ENCODE measurements at regions not wholly inside any gene's neighbourhood (a gene's known extent, or its start where the extent isn't known, plus 50 kb on each side); places are given as distances from the start of the nearest gene placed in this dataset.

DNA sequence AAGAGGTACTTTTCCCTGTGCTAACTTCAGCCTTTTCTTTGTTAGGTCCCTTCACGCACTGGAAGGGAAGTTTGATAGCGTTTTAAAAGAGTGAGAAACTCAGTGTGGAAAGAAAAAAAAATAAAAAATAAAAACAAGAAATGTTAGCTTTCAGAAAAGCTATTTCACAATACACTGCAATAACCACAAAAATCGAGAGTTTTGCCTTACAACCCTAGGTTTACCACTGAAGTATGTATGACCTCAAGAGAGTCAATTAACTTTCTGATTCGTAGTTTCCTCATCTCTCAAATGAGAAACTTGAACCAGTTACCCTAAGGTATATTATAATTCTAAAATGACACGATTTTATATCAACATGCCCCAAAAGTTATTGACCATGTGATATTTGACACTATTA is 93.9 kb upstream of the JADE1 start:
- TF ChIP-seq, protein P1, sequence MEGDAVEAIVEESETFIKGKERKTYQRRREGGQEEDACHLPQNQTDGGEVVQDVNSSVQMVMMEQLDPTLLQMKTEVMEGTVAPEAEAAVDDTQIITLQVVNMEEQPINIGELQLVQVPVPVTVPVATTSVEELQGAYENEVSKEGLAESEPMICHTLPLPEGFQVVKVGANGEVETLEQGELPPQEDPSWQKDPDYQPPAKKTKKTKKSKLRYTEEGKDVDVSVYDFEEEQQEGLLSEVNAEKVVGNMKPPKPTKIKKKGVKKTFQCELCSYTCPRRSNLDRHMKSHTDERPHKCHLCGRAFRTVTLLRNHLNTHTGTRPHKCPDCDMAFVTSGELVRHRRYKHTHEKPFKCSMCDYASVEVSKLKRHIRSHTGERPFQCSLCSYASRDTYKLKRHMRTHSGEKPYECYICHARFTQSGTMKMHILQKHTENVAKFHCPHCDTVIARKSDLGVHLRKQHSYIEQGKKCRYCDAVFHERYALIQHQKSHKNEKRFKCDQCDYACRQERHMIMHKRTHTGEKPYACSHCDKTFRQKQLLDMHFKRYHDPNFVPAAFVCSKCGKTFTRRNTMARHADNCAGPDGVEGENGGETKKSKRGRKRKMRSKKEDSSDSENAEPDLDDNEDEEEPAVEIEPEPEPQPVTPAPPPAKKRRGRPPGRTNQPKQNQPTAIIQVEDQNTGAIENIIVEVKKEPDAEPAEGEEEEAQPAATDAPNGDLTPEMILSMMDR (IDR thresholded peaks at IDR 0.05): no peak
- intact Hi-C loops (cut with DNase I): no loop called here
- no peaks in the 10 kb centered on the region for H3K9me3 ChIP-seq
- H3K36me3 ChIP-seq (ENCODE audit: insufficient read depth in 1 of 2, low read depth in 1 of 2): no peaks in the 10 kb centered on the region
- no peaks in the 10 kb centered on the region for H3K4me1 ChIP-seq
- 80 to 85% (median 84%) methylated on average over 5 of the region's 5 CpGs for WGBS, 3 donors
- H3K4me3 ChIP-seq: no peak overlapping the region
- no peak overlapping the region for H3K27ac ChIP-seq
- H3K27me3 ChIP-seq (ENCODE audit: insufficient read depth in 3 of 3, low read length in 2 of 3): no peaks in the 10 kb centered on the region
- DNase-seq: no peak
- peak in 1 of 4 donors; percentile 48 for ATAC-seq

DNA sequence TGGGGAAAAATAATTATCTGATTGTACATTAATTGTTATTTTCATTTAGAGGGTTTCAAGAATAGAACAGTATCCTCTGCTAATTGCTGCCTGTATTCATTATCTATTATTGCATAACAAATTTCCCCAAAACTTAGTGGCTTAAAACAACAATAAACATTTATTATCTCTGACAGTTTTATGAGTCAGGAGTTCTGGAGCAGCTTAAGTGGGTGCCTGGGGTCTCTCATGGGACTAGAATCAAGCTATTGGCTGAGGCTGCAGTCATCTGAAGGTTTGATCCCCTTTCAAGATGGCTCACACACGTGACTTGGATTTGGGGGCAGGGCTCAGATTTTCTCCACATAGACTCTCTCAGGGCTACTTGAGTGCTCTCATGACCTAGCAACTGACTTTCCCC is 98.1 kb upstream of the JADE1 start:
- 64 to 72% (median 70%) methylated on average over 1 of the region's 1 CpG for WGBS, 3 donors
- intact Hi-C loops (cut with DNase I): no loop called here
- H3K36me3 ChIP-seq (ENCODE audit: insufficient read depth in 1 of 2, low read depth in 1 of 2): no peaks in the 10 kb centered on the region
- no peaks in the 10 kb centered on the region for H3K27me3 ChIP-seq (ENCODE audit: insufficient read depth in 3 of 3, low read length in 2 of 3)
- no peak overlapping the region for H3K4me3 ChIP-seq
- DNase-seq (no peak), ATAC-seq (no peak)
- H3K27ac ChIP-seq: no peak overlapping the region
- no peaks in the 10 kb centered on the region for H3K4me1 ChIP-seq
- H3K9me3 ChIP-seq: no peaks in the 10 kb centered on the region
- TF ChIP-seq, protein P1 (IDR thresholded peaks at IDR 0.05): no peak

DNA sequence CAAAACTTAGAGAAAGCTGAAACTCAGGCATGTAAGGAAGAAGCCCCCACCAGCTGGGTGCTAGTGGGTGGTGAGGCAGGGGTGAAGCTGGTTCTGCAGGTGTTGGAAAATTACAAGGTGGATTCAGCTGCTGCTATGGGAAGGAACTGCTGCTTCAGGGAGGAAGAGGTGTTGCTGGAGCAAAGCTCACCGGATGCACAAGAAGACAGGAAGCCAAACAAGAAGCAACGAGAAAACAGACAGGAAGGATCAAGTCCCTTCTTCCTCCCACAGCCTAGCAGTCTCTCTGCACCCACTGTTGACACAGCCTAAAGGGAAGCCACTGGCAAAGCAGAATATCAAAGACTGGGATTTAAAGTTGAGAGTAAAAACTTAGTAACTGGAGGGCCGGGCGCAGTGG is 100.2 kb upstream of the JADE1 start:
- no peak for ATAC-seq
- DNase-seq: no peak
- WGBS, 3 donors: 40 to 56% (median 55%) methylated on average over 4 of the region's 4 CpGs
- H3K4me1 ChIP-seq: no peaks in the 10 kb centered on the region
- H3K36me3 ChIP-seq (ENCODE audit: insufficient read depth in 1 of 2, low read depth in 1 of 2): no peaks in the 10 kb centered on the region
- no peaks in the 10 kb centered on the region for H3K27me3 ChIP-seq (ENCODE audit: insufficient read depth in 3 of 3, low read length in 2 of 3)
- intact Hi-C loops (cut with DNase I): no loop called here
- no peaks in the 10 kb centered on the region for H3K9me3 ChIP-seq
- TF ChIP-seq, protein P1 (IDR thresholded peaks at IDR 0.05): no peak
- H3K4me3 ChIP-seq: no peak overlapping the region
- H3K27ac ChIP-seq: no peak overlapping the region

DNA sequence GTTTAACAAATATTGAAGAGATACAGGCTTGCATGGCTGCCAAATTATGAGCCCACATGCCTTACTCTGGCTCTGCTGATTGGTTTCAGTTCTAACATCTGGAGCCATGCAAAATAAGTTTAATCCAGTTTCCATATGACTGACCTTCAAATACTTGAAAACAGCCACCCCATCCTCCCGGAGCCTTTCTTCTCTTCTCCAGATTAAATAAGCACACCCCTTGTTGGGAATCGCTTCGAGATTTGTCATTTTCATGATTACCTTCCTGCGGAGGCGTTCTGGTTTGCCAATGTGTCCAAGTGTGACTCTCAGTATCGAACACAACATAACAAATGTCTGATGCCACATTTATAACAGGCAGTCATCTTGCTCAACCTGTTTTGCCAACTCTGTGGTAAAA is 101.6 kb upstream of the JADE1 start:
- ATAC-seq (no peak), DNase-seq (no peak)
- Histone ChIP-seq H3K4me3 (no peak overlapping the region), H3K27ac (no peak overlapping the region), H3K4me1 (no peaks in the 10 kb centered on the region), H3K36me3 (ENCODE audit: insufficient read depth in 1 of 2, low read depth in 1 of 2) (no peaks in the 10 kb centered on the region), H3K27me3 (ENCODE audit: insufficient read depth in 3 of 3, low read length in 2 of 3) (no peaks in the 10 kb centered on the region), H3K9me3 (no peaks in the 10 kb centered on the region)
- TF ChIP-seq, protein P1 (IDR thresholded peaks at IDR 0.05): no peak
- intact Hi-C loops (cut with DNase I): no loop called here
- WGBS, 3 donors: 20 to 31% (median 25%) methylated on average over 6 of the region's 6 CpGs

DNA sequence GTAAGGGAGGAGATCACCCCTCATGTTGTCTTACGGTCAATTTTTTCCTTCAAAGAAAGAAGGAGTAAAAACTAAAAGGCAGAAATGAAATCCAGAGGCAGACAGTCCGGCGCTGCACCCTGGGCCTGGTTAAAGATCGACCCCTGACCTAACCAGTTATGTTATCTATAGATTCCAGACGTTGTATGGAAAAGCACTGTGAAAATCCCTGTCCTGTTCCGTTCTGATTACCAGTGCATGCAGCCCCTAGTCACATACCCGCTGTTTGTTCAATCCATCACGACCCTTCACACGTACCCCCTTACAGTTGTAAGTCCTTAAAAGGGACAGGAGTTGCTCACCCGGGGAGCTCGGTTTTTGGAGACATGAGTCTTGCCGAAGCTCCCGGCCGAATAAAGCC is 105.6 kb upstream of the JADE1 start:
- H3K27ac ChIP-seq: no peak overlapping the region
- H3K27me3 ChIP-seq (ENCODE audit: insufficient read depth in 3 of 3, low read length in 2 of 3): no peaks in the 10 kb centered on the region
- no peaks in the 10 kb centered on the region for H3K9me3 ChIP-seq
- TF ChIP-seq, protein P1 (IDR thresholded peaks at IDR 0.05): no peak
- H3K4me1 ChIP-seq: no peaks in the 10 kb centered on the region
- intact Hi-C loops (cut with DNase I): no loop called here
- 95 to 96% (median 96%) methylated on average over 14 of the region's 14 CpGs for WGBS, 3 donors
- DNase-seq (no peak), ATAC-seq (no peak)
- no peak overlapping the region for H3K4me3 ChIP-seq
- no peaks in the 10 kb centered on the region for H3K36me3 ChIP-seq (ENCODE audit: insufficient read depth in 1 of 2, low read depth in 1 of 2)
